ENCODE measurements at regions not wholly inside any gene's neighbourhood (a gene's known extent, or its start where the extent isn't known, plus 50 kb on each side); places are given as distances from the start of the nearest gene placed in this dataset.

DNA sequence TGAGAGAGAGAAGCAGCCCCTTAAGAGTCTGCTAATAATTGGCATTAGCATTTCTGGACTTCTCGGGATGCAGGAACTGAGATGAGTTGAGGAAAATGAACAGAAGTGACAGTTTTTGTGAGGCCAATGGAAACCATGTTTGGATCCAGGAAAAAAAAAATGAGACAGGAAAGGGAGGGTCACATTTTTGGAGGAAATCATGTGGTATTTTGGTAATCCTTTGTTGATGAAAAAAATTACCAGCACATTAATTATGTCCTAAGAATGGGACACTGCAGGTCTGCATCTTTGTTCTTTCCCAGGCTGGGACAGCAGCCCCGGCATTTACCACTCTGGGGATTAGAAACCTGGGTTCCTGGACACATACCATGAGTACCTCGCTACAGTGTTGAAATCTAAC, 109.9 kb upstream of the ZFHX3 start:
- H3K4ac ChIP-seq (ENCODE audit: low read depth, low read length) = no peak overlapping the region
- no peaks in the 10 kb centered on the region for H3K79me1 ChIP-seq (ENCODE audit: low read depth in 1 of 2, low read length in 2 of 2)
- no peak overlapping the region for H2BK15ac ChIP-seq (ENCODE audit: low read depth, low read length)
- DNase-seq = no peak
- TF ChIP-seq RCOR1 (IDR thresholded peaks at IDR 0.05; ENCODE audit: insufficient replicate concordance, low read length) (no peak), MAFK (IDR thresholded peaks at IDR 0.05; ENCODE audit: low read depth, low read length) (no peak), BHLHE40 (IDR thresholded peaks at IDR 0.05; ENCODE audit: low read depth, low read length) (no peak), CHD1 (IDR thresholded peaks at IDR 0.05; ENCODE audit: low read depth, low read length) (no peak), POLR2A (IDR thresholded peaks at IDR 0.05; ENCODE audit: low read depth, low read length) (no peak), CEBPB (IDR thresholded peaks at IDR 0.05; ENCODE audit: low read depth, low read length) (no peak), RFX5 (IDR thresholded peaks at IDR 0.05; ENCODE audit: low read depth, low read length) (no peak), MXI1 (IDR thresholded peaks at IDR 0.05; ENCODE audit: borderline replicate concordance, low read depth, low read length) (no peak), FOS (IDR thresholded peaks at IDR 0.05; ENCODE audit: low read depth, low read length) (no peak), RAD21 (IDR thresholded peaks at IDR 0.05; ENCODE audit: low read length) (no peak), NFE2L2 (IDR thresholded peaks at IDR 0.05; ENCODE audit: low read depth, low read length) (no peak), SMC3 (IDR thresholded peaks at IDR 0.05; ENCODE audit: low read depth, low read length) (no peak)
- TF ChIP-seq, protein P1, sequence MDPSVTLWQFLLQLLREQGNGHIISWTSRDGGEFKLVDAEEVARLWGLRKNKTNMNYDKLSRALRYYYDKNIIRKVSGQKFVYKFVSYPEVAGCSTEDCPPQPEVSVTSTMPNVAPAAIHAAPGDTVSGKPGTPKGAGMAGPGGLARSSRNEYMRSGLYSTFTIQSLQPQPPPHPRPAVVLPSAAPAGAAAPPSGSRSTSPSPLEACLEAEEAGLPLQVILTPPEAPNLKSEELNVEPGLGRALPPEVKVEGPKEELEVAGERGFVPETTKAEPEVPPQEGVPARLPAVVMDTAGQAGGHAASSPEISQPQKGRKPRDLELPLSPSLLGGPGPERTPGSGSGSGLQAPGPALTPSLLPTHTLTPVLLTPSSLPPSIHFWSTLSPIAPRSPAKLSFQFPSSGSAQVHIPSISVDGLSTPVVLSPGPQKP (IDR thresholded peaks at IDR 0.05; ENCODE audit: borderline replicate concordance, low read depth, low read length) = no peak
- TF ChIP-seq, protein P2, sequence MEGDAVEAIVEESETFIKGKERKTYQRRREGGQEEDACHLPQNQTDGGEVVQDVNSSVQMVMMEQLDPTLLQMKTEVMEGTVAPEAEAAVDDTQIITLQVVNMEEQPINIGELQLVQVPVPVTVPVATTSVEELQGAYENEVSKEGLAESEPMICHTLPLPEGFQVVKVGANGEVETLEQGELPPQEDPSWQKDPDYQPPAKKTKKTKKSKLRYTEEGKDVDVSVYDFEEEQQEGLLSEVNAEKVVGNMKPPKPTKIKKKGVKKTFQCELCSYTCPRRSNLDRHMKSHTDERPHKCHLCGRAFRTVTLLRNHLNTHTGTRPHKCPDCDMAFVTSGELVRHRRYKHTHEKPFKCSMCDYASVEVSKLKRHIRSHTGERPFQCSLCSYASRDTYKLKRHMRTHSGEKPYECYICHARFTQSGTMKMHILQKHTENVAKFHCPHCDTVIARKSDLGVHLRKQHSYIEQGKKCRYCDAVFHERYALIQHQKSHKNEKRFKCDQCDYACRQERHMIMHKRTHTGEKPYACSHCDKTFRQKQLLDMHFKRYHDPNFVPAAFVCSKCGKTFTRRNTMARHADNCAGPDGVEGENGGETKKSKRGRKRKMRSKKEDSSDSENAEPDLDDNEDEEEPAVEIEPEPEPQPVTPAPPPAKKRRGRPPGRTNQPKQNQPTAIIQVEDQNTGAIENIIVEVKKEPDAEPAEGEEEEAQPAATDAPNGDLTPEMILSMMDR (conservative IDR thresholded peaks at IDR 0.05; ENCODE audit: low read depth, low read length) = no peak
- TF ChIP-seq, protein P3, sequence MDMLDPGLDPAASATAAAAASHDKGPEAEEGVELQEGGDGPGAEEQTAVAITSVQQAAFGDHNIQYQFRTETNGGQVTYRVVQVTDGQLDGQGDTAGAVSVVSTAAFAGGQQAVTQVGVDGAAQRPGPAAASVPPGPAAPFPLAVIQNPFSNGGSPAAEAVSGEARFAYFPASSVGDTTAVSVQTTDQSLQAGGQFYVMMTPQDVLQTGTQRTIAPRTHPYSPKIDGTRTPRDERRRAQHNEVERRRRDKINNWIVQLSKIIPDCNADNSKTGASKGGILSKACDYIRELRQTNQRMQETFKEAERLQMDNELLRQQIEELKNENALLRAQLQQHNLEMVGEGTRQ (IDR thresholded peaks at IDR 0.05; ENCODE audit: low read depth, low read length) = no peak
- H2AK9ac ChIP-seq (replicated peaks; ENCODE audit: low read depth, low read length, poor library complexity) = no peak overlapping the region
- no peak overlapping the region for H4K91ac ChIP-seq (ENCODE audit: insufficient read depth, low read depth, low read length)
- ChIA-PET POLR2A (ENCODE audit: unreplicated experiment) (no interaction called here), CTCF (no interaction called here)
- H2BK120ac ChIP-seq (ENCODE audit: low read depth, low read length) = no peak overlapping the region
- H2BK5ac ChIP-seq (ENCODE audit: low read depth, low read length, poor library complexity, severe bottlenecking) = no peak overlapping the region
- H2BK20ac ChIP-seq (ENCODE audit: low read depth, low read length) = no peak overlapping the region
- no peak for ATAC-seq (ENCODE audit: low read depth)
- BruUV-seq (replicated peaks) = no TSS peak
- in situ Hi-C loops (cut with MboI; ENCODE audit: low sequenced_read_pairs) = no loop called here
- no peak overlapping the region for H3K18ac ChIP-seq (ENCODE audit: low read depth, low read length)
- H3K4me1 ChIP-seq (ENCODE audit: control insufficient read depth, insufficient read depth, low read length) = peaks cover 1% of the 10 kb centered on the region; the same call in 1 of the 2 replicates
- H3K56ac ChIP-seq (ENCODE audit: extremely low read depth, insufficient read depth, low read length) = no peak overlapping the region
- no peak overlapping the region for H4K8ac ChIP-seq (ENCODE audit: low read depth in 2 of 2, low read length in 2 of 2)
- no peak overlapping the region for H3K27ac ChIP-seq (ENCODE audit: insufficient read depth, low read length)
- dilution Hi-C loops (cut with HindIII; ENCODE audit: low sequenced_read_pairs, unreplicated experiment) = no loop called here
- H4K5ac ChIP-seq (ENCODE audit: low read depth, low read length) = no peak overlapping the region
- H3K27me3 ChIP-seq (ENCODE audit: control insufficient read depth, insufficient read depth, low read length) = no peaks in the 10 kb centered on the region; the same call in 1 of the 2 replicates
- H3K9me3 ChIP-seq (ENCODE audit: control insufficient read depth, insufficient read depth, low read length) = peaks cover 5% of the 10 kb centered on the region; the same call in 1 of the 2 replicates
- no peaks in the 10 kb centered on the region for H3K36me3 ChIP-seq (ENCODE audit: control insufficient read depth, insufficient read depth, low read length)
- H2AK5ac ChIP-seq (ENCODE audit: low read depth, low read length) = no peak overlapping the region
- H3K9me1 ChIP-seq (ENCODE audit: insufficient read depth, low read length) = no peaks in the 10 kb centered on the region
- no peak overlapping the region for H3K9ac ChIP-seq (ENCODE audit: low read depth, low read length)
- 67% methylated on average over 1 of the region's 3 CpGs; no CpG with 5 or more reads in 1 of the 2 experiments for WGBS, 2 experiments (ENCODE audit: extremely low coverage in 2 of 2, insufficient read length in 1 of 2)
- H3K14ac ChIP-seq (replicated peaks; ENCODE audit: low read depth, low read length) = no peak overlapping the region
- H2AFZ ChIP-seq (replicated peaks; ENCODE audit: low read length, poor library complexity) = no peak overlapping the region
- H4K20me1 ChIP-seq (ENCODE audit: insufficient read depth, low read length) = no peaks in the 10 kb centered on the region
- H3K4me3 ChIP-seq (ENCODE audit: insufficient read depth, low read depth, low read length) = no peak overlapping the region
- no peak overlapping the region for H3K23ac ChIP-seq (ENCODE audit: low read depth, low read length)
- intact Hi-C loops (cut with micrococcal nuclease) = no loop called here
- H3K4me2 ChIP-seq (ENCODE audit: low read depth, low read length) = no peak overlapping the region
